ENCODE measurements at regions not wholly inside any gene's neighbourhood (a gene's known extent, or its start where the extent isn't known, plus 50 kb on each side); places are given as distances from the start of the nearest gene placed in this dataset.

DNA sequence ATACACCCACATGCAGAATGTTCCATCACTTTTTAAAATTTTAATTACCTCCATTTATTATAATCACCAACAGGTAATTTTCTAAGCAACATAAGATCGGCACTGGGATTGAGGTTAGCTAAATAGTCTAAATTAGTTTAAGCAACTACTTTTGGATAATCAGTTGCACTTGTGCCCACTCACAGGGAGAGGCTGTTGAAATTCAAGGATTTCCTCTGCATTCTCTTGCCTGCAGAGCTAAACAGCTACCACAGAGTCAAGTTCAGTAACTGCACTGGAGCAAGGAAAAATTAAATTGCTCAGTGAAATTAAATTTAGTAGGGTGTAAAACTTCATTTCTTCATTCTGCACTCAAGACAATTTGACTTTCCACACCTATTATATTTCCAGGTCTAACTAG, 120.7 kb upstream of the CCDC28A start:
- Histone ChIP-seq H3K9me3 (ENCODE audit: control insufficient read depth in 4 of 4, low read length in 3 of 4) (no peaks in the 10 kb centered on the region), H3K9ac (ENCODE audit: low read depth in 1 of 2, low read length in 2 of 2) (no peak overlapping the region), H3K4me3 (ENCODE audit: low read depth in 1 of 3, low read length in 3 of 3) (no peak overlapping the region), H3K36me3 (ENCODE audit: control insufficient read depth in 4 of 4, insufficient read depth in 3 of 4, low read depth in 1 of 4, low read length in 3 of 4) (no peaks in the 10 kb centered on the region), H3K4me1 (ENCODE audit: control insufficient read depth in 4 of 4, insufficient read depth in 4 of 4, low read length in 3 of 4) (peaks cover 0 to 7% (median 3%) of the 10 kb centered on the region in 4 donors), H3K27me3 (ENCODE audit: control insufficient read depth in 4 of 4, insufficient read depth in 4 of 4, low read length in 3 of 4) (no peaks in the 10 kb centered on the region), H3K27ac (ENCODE audit: low read depth in 1 of 2, low read length in 2 of 2) (no peak overlapping the region)
- TF ChIP-seq SP1 (IDR thresholded peaks at IDR 0.05) = no peak
- no peak for TF ChIP-seq YY1 (IDR thresholded peaks at IDR 0.05)
- TF ChIP-seq, protein P1, sequence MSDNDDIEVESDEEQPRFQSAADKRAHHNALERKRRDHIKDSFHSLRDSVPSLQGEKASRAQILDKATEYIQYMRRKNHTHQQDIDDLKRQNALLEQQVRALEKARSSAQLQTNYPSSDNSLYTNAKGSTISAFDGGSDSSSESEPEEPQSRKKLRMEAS (IDR thresholded peaks at IDR 0.05) = no peak
- no peak for TF ChIP-seq TAF1 (conservative IDR thresholded peaks at IDR 0.05)
- TF ChIP-seq, protein P2, sequence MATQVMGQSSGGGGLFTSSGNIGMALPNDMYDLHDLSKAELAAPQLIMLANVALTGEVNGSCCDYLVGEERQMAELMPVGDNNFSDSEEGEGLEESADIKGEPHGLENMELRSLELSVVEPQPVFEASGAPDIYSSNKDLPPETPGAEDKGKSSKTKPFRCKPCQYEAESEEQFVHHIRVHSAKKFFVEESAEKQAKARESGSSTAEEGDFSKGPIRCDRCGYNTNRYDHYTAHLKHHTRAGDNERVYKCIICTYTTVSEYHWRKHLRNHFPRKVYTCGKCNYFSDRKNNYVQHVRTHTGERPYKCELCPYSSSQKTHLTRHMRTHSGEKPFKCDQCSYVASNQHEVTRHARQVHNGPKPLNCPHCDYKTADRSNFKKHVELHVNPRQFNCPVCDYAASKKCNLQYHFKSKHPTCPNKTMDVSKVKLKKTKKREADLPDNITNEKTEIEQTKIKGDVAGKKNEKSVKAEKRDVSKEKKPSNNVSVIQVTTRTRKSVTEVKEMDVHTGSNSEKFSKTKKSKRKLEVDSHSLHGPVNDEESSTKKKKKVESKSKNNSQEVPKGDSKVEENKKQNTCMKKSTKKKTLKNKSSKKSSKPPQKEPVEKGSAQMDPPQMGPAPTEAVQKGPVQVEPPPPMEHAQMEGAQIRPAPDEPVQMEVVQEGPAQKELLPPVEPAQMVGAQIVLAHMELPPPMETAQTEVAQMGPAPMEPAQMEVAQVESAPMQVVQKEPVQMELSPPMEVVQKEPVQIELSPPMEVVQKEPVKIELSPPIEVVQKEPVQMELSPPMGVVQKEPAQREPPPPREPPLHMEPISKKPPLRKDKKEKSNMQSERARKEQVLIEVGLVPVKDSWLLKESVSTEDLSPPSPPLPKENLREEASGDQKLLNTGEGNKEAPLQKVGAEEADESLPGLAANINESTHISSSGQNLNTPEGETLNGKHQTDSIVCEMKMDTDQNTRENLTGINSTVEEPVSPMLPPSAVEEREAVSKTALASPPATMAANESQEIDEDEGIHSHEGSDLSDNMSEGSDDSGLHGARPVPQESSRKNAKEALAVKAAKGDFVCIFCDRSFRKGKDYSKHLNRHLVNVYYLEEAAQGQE (IDR thresholded peaks at IDR 0.05) = no peak
- no peak for TF ChIP-seq FOXA2 (IDR thresholded peaks at IDR 0.05)
- TF ChIP-seq EGR1 (IDR thresholded peaks at IDR 0.05; ENCODE audit: low read depth in 2 of 2) = no peak
- no peak for TF ChIP-seq GABPA (IDR thresholded peaks at IDR 0.05 in 1 of 2, conservative IDR thresholded peaks at IDR 0.05 in 1 of 2)
- TF ChIP-seq HNF4G (IDR thresholded peaks at IDR 0.05) = no peak
- TF ChIP-seq, protein P3, sequence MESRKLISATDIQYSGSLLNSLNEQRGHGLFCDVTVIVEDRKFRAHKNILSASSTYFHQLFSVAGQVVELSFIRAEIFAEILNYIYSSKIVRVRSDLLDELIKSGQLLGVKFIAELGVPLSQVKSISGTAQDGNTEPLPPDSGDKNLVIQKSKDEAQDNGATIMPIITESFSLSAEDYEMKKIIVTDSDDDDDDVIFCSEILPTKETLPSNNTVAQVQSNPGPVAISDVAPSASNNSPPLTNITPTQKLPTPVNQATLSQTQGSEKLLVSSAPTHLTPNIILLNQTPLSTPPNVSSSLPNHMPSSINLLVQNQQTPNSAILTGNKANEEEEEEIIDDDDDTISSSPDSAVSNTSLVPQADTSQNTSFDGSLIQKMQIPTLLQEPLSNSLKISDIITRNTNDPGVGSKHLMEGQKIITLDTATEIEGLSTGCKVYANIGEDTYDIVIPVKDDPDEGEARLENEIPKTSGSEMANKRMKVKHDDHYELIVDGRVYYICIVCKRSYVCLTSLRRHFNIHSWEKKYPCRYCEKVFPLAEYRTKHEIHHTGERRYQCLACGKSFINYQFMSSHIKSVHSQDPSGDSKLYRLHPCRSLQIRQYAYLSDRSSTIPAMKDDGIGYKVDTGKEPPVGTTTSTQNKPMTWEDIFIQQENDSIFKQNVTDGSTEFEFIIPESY (IDR thresholded peaks at IDR 0.05) = no peak
- TF ChIP-seq, protein P4, sequence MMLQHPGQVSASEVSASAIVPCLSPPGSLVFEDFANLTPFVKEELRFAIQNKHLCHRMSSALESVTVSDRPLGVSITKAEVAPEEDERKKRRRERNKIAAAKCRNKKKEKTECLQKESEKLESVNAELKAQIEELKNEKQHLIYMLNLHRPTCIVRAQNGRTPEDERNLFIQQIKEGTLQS (IDR thresholded peaks at IDR 0.05) = no peak
- no peak for TF ChIP-seq JUND (IDR thresholded peaks at IDR 0.05)
- no peak for TF ChIP-seq FOXA1 (IDR thresholded peaks at IDR 0.05)
- no peak for DNase-seq (ENCODE audit: low spot score)
- 90% methylated on average over 1 of the region's 1 CpG for WGBS

DNA sequence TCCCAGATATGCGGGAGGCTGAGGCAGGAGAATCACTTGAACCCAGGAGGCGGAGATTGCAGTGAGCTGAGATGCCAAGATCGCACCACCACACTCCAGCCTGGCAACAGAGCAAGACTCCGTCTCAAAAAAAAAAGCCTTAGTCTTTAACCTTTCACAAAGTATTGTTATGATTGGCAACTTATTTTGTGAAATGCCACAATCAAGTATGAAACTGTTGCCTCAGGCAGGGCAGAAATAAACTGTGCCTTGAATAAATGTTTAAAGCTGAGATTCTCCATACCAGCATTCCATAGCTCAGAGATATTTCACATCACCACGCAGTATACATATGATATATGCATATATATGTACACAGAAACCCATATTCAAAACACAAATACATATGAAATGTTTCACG, 120.1 kb upstream of the CCDC28A start:
- H3K9ac ChIP-seq (ENCODE audit: low read depth in 1 of 2, low read length in 2 of 2) = no peak overlapping the region
- H3K4me3 ChIP-seq (ENCODE audit: low read depth in 1 of 3, low read length in 3 of 3) = no peak overlapping the region
- no peaks in the 10 kb centered on the region for H3K36me3 ChIP-seq (ENCODE audit: control insufficient read depth in 4 of 4, insufficient read depth in 3 of 4, low read depth in 1 of 4, low read length in 3 of 4)
- TF ChIP-seq FOXA1 (IDR thresholded peaks at IDR 0.05) (no peak), SP1 (IDR thresholded peaks at IDR 0.05) (no peak), HNF4G (IDR thresholded peaks at IDR 0.05) (no peak), EGR1 (IDR thresholded peaks at IDR 0.05; ENCODE audit: low read depth in 2 of 2) (no peak), RAD21 (IDR thresholded peaks at IDR 0.05) (no peak), TAF1 (conservative IDR thresholded peaks at IDR 0.05) (no peak)
- TF ChIP-seq, protein P1 (IDR thresholded peaks at IDR 0.05) = no peak
- TF ChIP-seq, protein P5, sequence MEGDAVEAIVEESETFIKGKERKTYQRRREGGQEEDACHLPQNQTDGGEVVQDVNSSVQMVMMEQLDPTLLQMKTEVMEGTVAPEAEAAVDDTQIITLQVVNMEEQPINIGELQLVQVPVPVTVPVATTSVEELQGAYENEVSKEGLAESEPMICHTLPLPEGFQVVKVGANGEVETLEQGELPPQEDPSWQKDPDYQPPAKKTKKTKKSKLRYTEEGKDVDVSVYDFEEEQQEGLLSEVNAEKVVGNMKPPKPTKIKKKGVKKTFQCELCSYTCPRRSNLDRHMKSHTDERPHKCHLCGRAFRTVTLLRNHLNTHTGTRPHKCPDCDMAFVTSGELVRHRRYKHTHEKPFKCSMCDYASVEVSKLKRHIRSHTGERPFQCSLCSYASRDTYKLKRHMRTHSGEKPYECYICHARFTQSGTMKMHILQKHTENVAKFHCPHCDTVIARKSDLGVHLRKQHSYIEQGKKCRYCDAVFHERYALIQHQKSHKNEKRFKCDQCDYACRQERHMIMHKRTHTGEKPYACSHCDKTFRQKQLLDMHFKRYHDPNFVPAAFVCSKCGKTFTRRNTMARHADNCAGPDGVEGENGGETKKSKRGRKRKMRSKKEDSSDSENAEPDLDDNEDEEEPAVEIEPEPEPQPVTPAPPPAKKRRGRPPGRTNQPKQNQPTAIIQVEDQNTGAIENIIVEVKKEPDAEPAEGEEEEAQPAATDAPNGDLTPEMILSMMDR (IDR thresholded peaks at IDR 0.05; ENCODE audit: low read depth, low read length, missing input control) = no peak
- WGBS = 87% methylated on average over 6 of the region's 6 CpGs
- no peak overlapping the region for H3K27ac ChIP-seq (ENCODE audit: low read depth in 1 of 2, low read length in 2 of 2)
- H3K27me3 ChIP-seq (ENCODE audit: control insufficient read depth in 4 of 4, insufficient read depth in 4 of 4, low read length in 3 of 4) = no peaks in the 10 kb centered on the region
- peaks cover 0 to 7% (median 3%) of the 10 kb centered on the region in 4 donors for H3K4me1 ChIP-seq (ENCODE audit: control insufficient read depth in 4 of 4, insufficient read depth in 4 of 4, low read length in 3 of 4)
- no peak for DNase-seq (ENCODE audit: low spot score)
- no peaks in the 10 kb centered on the region for H3K9me3 ChIP-seq (ENCODE audit: control insufficient read depth in 4 of 4, low read length in 3 of 4)
